Nephron progenitor cell (in vitro differentiated cells): ENCODE measurements at regions not wholly inside any gene's neighbourhood (a gene's known extent, or its start where the extent isn't known, plus 50 kb on each side); places are given as distances from the start of the nearest gene placed in this dataset.

Experiments used
- DNase-seq: peaks from one replicate; pipeline ENCODE4 v3.0.0; 2021
- H3K27ac Mint-ChIP-seq: 2 replicates; pipeline ENCODE4 v1.8.0; 2021; ENCODE audit warnings: mild to moderate bottlenecking, moderate library complexity, mixed read lengths
- H3K27me3 Mint-ChIP-seq: 2 replicates; pipeline ENCODE4 v1.8.0; 2021; ENCODE audit warnings: mild to moderate bottlenecking, low read depth, mixed read lengths; ENCODE audit not compliant: poor library complexity
- H3K36me3 Mint-ChIP-seq: 2 replicates; pipeline ENCODE4 v1.8.0; 2021; ENCODE audit warnings: low read depth, mixed read lengths
- H3K4me1 Mint-ChIP-seq: 2 replicates; pipeline ENCODE4 v1.8.0; 2021; ENCODE audit warnings: mixed read lengths
- H3K4me3 Mint-ChIP-seq: 2 replicates; pipeline ENCODE4 v1.8.0; 2021; ENCODE audit warnings: mild to moderate bottlenecking, moderate library complexity, mixed read lengths
- H3K9me3 Mint-ChIP-seq: 2 replicates; pipeline ENCODE4 v1.8.0; 2021; ENCODE audit warnings: mild to moderate bottlenecking, moderate library complexity, mixed read lengths
- TF ChIP-seq, protein P1 (sequence below): fragments of 200-600 bp; sonication (generic); IDR thresholded peaks from 2 replicates; pipeline ENCODE4 v1.5.0; 2021; ENCODE audit warnings: antibody characterized with exemption

DNA sequence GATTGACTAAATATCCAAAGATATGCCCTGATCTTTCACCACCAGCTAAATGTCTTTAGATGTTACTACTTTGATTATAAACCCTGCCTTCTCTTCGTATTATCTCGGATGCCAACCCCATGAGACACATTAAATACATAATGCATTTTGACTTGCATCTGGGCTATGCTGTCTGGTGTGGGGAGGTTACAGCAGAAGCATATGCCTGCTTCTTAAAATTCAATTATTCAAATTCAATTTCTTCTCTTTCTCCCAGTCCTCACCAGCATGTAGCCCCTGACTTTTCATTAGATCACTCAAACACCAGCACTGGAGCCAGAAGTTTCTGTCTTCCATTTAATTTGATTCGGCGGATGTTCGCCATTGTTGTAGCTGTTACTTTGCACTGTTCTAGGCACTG is 360.7 kb upstream of the CAMK1G start:
- no peaks in the 10 kb centered on the region for H3K9me3 Mint-ChIP-seq
- no peak overlapping the region for H3K4me3 Mint-ChIP-seq
- TF ChIP-seq, protein P1, sequence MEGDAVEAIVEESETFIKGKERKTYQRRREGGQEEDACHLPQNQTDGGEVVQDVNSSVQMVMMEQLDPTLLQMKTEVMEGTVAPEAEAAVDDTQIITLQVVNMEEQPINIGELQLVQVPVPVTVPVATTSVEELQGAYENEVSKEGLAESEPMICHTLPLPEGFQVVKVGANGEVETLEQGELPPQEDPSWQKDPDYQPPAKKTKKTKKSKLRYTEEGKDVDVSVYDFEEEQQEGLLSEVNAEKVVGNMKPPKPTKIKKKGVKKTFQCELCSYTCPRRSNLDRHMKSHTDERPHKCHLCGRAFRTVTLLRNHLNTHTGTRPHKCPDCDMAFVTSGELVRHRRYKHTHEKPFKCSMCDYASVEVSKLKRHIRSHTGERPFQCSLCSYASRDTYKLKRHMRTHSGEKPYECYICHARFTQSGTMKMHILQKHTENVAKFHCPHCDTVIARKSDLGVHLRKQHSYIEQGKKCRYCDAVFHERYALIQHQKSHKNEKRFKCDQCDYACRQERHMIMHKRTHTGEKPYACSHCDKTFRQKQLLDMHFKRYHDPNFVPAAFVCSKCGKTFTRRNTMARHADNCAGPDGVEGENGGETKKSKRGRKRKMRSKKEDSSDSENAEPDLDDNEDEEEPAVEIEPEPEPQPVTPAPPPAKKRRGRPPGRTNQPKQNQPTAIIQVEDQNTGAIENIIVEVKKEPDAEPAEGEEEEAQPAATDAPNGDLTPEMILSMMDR, result no peak
- H3K4me1 Mint-ChIP-seq, result no peaks in the 10 kb centered on the region
- no peaks in the 10 kb centered on the region for H3K36me3 Mint-ChIP-seq
- H3K27me3 Mint-ChIP-seq, result no peaks in the 10 kb centered on the region
- DNase-seq, result no peak
- no peak overlapping the region for H3K27ac Mint-ChIP-seq

DNA sequence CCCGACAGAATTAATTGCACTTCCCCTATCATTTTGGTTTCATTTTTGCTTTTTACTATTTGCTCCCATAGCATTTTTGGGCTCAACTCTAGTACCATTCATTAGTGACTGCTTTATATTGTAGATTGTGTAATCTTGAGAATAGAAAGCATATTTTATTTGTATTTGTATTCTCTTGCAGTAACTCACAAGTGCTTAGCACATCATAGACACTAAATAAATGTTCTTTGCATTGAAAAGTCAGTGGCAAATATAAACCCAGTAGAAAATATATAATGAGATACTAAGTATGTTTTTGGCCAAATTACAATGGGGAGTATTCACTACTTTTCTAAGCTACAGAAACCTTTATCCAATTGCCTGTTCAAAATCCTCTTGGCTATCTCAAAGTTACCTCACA is 359.7 kb upstream of the CAMK1G start:
- Mint-ChIP-seq H3K27ac (no peak overlapping the region), H3K36me3 (no peaks in the 10 kb centered on the region), H3K4me3 (no peak overlapping the region), H3K9me3 (no peaks in the 10 kb centered on the region), H3K4me1 (no peaks in the 10 kb centered on the region), H3K27me3 (no peaks in the 10 kb centered on the region)
- no peak for DNase-seq
- TF ChIP-seq, protein P1, result no peak

DNA sequence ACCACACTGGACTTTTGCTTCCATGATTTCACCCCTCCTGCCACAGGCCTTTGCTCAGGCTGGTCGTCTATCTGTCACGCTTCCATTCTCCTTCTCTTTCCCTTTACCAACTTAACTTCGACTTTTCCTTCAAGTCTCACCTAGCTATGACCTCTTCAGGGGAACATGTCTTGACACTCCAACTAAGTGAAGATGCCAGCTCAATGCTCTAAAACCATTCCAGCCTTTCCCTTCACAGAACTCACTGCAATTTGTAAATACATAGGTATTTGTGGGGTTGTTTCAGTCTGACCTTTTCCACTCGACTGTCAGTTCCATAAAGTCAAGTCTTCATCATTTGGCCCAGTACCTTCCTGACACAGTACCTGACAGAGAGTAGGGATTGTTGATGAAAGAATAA is 358.6 kb upstream of the CAMK1G start:
- H3K9me3 Mint-ChIP-seq, result no peaks in the 10 kb centered on the region
- TF ChIP-seq, protein P1, result no peak
- DNase-seq, result no peak
- H3K27ac Mint-ChIP-seq, result no peak overlapping the region
- no peaks in the 10 kb centered on the region for H3K36me3 Mint-ChIP-seq
- no peaks in the 10 kb centered on the region for H3K27me3 Mint-ChIP-seq
- no peak overlapping the region for H3K4me3 Mint-ChIP-seq
- H3K4me1 Mint-ChIP-seq, result no peaks in the 10 kb centered on the region

DNA sequence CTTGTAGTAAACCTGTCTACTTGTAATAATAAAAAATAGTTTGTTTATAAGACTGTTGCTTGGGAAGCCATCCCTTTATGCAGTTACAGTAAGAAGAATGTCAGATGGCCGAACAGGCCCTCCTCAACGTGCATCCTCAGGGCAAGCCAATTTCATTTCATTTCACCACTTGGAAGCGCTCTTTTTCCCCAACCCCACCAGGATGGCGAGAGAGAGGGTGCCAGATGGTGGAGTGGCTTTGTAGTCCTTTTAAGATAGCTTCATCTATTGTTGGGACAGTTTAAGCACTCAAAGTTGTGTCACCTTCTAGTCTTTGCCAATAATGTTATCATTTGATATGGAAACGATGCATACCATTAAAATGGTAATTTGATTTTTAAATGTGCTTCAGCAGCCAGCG is 356.3 kb upstream of the CAMK1G start:
- Mint-ChIP-seq H3K4me3 (no peak overlapping the region), H3K4me1 (no peaks in the 10 kb centered on the region), H3K27ac (no peak overlapping the region), H3K9me3 (peaks cover 11% of the 10 kb centered on the region), H3K36me3 (peaks cover 7% of the 10 kb centered on the region), H3K27me3 (no peaks in the 10 kb centered on the region)
- TF ChIP-seq, protein P1, result no peak
- DNase-seq, result no peak

DNA sequence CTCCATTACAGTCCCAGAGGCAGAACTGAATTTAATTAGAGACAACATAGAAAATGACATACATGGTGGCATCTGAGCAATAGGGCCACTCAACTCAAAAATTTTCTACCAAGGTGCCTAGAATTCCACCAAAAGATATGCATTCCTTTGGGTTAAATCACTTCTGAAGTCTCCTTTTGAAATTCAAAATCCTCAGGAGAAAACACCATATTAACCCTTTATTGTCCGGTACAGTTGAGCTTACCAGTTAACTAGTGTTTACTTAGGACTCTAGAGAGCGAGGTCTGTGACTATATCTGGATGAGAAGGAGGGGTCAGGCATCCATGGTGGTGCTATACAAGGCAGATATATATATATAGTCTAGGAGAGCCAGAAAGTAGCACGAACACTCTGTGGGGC is 355.6 kb upstream of the CAMK1G start:
- TF ChIP-seq, protein P1, result no peak
- no peaks in the 10 kb centered on the region for H3K27me3 Mint-ChIP-seq
- H3K36me3 Mint-ChIP-seq, result peaks cover 11% of the 10 kb centered on the region
- peaks cover 19% of the 10 kb centered on the region for H3K9me3 Mint-ChIP-seq
- no peak overlapping the region for H3K4me3 Mint-ChIP-seq
- no peak for DNase-seq
- H3K27ac Mint-ChIP-seq, result no peak overlapping the region
- H3K4me1 Mint-ChIP-seq, result no peaks in the 10 kb centered on the region

DNA sequence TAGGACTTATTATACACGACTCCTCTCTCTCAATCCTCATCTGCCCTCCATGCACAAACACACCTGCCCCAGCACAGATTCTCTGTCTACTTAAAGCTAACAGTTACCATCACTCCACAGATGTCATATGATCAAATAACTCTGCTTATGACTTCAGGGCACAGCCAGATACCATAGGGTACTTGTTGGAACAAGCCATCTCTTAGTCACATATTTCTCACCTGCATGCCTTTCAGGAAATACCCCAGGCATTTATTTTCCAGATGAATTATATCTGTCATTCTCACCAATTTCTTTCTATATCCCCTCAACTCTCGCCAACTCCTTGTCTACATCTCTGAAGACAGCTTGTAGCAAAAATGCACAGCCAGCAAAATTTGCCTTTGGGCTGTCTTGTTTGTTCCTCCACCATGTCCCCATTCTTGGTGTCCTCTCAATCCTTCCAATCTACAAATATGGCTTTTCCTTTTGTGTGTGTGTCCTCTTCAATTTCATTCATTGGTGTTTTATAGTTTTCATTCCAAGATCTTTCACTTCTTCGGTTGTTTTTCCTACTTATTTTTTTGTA is 353.9 kb upstream of the CAMK1G start:
- Mint-ChIP-seq H3K27ac (no peak overlapping the region), H3K4me3 (no peak overlapping the region), H3K27me3 (no peaks in the 10 kb centered on the region), H3K36me3 (peaks cover 11% of the 10 kb centered on the region), H3K9me3 (peaks cover 22% of the 10 kb centered on the region), H3K4me1 (no peaks in the 10 kb centered on the region)
- TF ChIP-seq, protein P1, result no peak
- DNase-seq, result no peak
